Heart left ventricle (tissue), 13 donors: ENCODE measurements at regions not wholly inside any gene's neighbourhood (a gene's known extent, or its start where the extent isn't known, plus 50 kb on each side); places are given as distances from the start of the nearest gene placed in this dataset.

Experiments used
- POLR2A ChIP-seq, 2 donors: fragments of 450-650 bp; IDR thresholded peaks; one replicate each; pipeline ENCODE4 v1.6.1; 2017; ENCODE audit warnings: antibody characterized with exemption in 2 of 2, mild to moderate bottlenecking in 2 of 2, moderate library complexity in 2 of 2
- TF ChIP-seq, protein P1 (sequence below), 12 donors: fragments of 200-600 bp; sonication (generic) in 4 of 12; IDR thresholded peaks; one replicate each; pipeline versions ENCODE4 v1.5.0 to v1.8.0; 2018 to 2022; ENCODE audit warnings: antibody characterized with exemption in 12 of 12, mild to moderate bottlenecking in 5 of 12
- donor health status: ischemic (EF 13 %, LVEDD 7.1; RV severe dilation, severe dysfunction).
- donor health status: DM: no; HTN: yes; CAD: no.
- donor health status: DM: no; HTN: no; CAD: no.
- donor health status: ischemic (EF 25% LVEDD 6.9; RV normal size, moderate dysfunction).
- donor health status: ischemic (EF 25% LVEDD 5.7; RV mildly dilated, moderate dysfunction).
- donor health status: ischemic (EF 35%, LVEDD 5.7; RV mildly dilated, moderate dysfunction).
- donor health status: nonischemic (EF 11% LVEDD 7.7; RV severe dilation, severe dysfunction).
- donor health status: DM: yes; HTN: yes; CAD: no.
- donor health status: PGD.
- donor health status: ischemic (EF 29% LVEDD 5.4; RV normal size, mild dysfunction).
- donor health status: nonischemic (EF 23%, LVEDD 6.1; RV moderate dilation, normal function).

GRCh38 chr10:8844141-8844540 lies 789.7 kb downstream of the GATA3 start:
- TF ChIP-seq, protein P1, sequence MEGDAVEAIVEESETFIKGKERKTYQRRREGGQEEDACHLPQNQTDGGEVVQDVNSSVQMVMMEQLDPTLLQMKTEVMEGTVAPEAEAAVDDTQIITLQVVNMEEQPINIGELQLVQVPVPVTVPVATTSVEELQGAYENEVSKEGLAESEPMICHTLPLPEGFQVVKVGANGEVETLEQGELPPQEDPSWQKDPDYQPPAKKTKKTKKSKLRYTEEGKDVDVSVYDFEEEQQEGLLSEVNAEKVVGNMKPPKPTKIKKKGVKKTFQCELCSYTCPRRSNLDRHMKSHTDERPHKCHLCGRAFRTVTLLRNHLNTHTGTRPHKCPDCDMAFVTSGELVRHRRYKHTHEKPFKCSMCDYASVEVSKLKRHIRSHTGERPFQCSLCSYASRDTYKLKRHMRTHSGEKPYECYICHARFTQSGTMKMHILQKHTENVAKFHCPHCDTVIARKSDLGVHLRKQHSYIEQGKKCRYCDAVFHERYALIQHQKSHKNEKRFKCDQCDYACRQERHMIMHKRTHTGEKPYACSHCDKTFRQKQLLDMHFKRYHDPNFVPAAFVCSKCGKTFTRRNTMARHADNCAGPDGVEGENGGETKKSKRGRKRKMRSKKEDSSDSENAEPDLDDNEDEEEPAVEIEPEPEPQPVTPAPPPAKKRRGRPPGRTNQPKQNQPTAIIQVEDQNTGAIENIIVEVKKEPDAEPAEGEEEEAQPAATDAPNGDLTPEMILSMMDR (IDR thresholded peaks at IDR 0.05), result no peak
- TF ChIP-seq POLR2A (IDR thresholded peaks at IDR 0.05), result no peak
